GM12873 (cell line): ENCODE measurements at regions not wholly inside any gene's neighbourhood (a gene's known extent, or its start where the extent isn't known, plus 50 kb on each side); places are given as distances from the start of the nearest gene placed in this dataset.

Experiments used
- CTCF ChIP-seq: IDR thresholded peaks from 2 replicates; pipeline ENCODE4 v1.5.1; 2012; ENCODE audit warnings: low read depth, mild to moderate bottlenecking, moderate library complexity, low read length, control low read depth; ENCODE audit not compliant: insufficient read depth; ENCODE audit errors: missing control alignments

- no peak for TF ChIP-seq CTCF
Measured at GRCh38 chr4:180578175-180578574, 1665.0 kb upstream of the TENM3 start.

- TF ChIP-seq CTCF, result no peak
Measured at GRCh38 chr4:180581061-180581460, 1662.1 kb upstream of the TENM3 start.

- no peak for TF ChIP-seq CTCF
Measured at GRCh38 chr4:180587379-180587778, 1655.8 kb upstream of the TENM3 start.

GRCh38 chr4:180589575-180589974 lies 1653.6 kb upstream of the TENM3 start:
- TF ChIP-seq CTCF, result no peak

DNA sequence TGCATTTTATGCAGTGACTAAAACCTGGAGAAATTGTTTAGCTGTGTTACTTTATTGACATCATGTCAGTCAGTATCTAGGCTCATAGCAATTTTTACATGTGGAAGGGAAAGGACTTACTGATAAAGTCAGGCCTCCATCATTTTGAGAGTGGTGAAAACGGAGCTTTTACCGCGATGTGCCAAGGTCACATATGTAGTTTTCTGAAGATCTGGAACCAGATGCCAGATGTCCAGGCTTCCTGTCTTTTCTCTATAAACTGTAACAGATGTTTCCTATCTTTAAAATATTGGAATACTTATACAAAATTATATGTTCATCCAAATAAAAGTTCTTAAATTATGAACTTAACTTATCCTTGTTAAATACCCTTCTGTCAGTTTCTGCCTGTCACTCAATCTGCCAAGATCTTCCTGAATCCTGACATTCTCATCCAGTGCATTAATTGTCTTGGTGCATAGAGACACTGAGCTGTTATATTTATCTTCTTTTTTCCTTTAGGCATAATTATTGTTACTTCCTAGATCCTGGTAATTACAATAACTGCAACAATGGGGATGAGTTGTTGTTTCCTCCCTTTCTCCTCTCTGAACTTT lies 1646.2 kb upstream of the TENM3 start:
- TF ChIP-seq CTCF, result no peak

DNA sequence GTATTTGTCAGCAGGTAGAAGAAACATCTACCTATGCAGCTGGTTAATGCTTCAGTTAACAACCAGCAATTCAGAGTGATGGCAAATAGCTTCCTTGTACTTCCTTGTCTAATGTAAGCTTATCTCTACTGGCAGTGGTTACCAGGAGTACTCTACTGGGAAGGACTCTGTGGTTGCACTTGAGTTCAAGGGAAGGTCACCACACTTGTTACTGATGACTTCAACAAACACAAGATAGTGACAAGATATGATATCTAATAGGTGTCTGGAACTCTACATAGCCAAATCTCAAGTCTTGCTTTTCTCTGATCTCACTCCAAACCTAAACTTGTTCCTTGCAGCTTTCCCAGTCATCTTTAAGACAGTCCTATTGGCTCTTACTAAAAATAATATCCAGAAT lies 1644.9 kb upstream of the TENM3 start:
- TF ChIP-seq CTCF, result no peak

DNA sequence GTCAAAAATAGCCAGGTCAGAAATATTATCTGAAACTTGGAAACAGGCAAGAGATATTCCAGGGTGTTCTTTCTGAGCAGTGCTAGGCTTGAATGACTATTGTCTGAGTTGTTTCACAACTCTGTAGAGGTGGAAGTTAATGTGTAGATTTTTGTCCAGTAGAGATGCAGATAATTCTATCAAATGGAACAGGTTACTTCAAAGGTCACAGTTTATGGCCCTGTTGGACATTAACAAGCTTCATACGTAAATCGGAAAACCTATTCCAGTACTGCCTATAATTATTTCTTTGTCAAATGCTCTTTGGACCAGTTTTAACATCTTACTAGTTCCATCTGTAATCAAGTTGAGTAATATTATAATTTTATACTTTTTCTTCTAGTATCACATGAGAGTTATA lies 1639.4 kb upstream of the TENM3 start:
- TF ChIP-seq CTCF, result no peak
